CD4-positive, alpha-beta T cell treated with Interleukin-21 for 1 hour (primary cell): ENCODE measurements at regions not wholly inside any gene's neighbourhood (a gene's known extent, or its start where the extent isn't known, plus 50 kb on each side); places are given as distances from the start of the nearest gene placed in this dataset.

Experiments used
- DNase-seq: peaks from one replicate; pipeline ENCODE4 v3.0.0-alpha.2; 2020

- peak; percentile 52 for DNase-seq
These were observed 195.2 kb upstream of the DPPA4 start for GRCh38 chr3:109532257-109533216.

GRCh38 chr3:109545746-109546145, 208.4 kb upstream of the DPPA4 start:
- DNase-seq, result no peak

- DNase-seq, result no peak
These were observed 211.0 kb upstream of the DPPA4 start for GRCh38 chr3:109548192-109548938.

- no peak for DNase-seq
These were observed 216.4 kb upstream of the DPPA4 start for GRCh38 chr3:109553591-109554371.

GRCh38 chr3:109559389-109559788, 222.0 kb upstream of the DPPA4 start:
- DNase-seq, result no peak

- DNase-seq, result peak; percentile 42
These were observed 225.8 kb upstream of the DPPA4 start for GRCh38 chr3:109563149-109563548.

GRCh38 chr3:109569135-109569846, 231.9 kb upstream of the DPPA4 start:
- DNase-seq, result no peak

- no peak for DNase-seq
These were observed 233.1 kb upstream of the DPPA4 start for GRCh38 chr3:109570408-109570807.

- DNase-seq, result no peak
These were observed 235.0 kb upstream of the DPPA4 start for GRCh38 chr3:109572301-109572700.

- no peak for DNase-seq
These were observed 259.6 kb upstream of the DPPA4 start for GRCh38 chr3:109596991-109597390.

GRCh38 chr3:109597444-109597843, 260.1 kb upstream of the DPPA4 start:
- DNase-seq, result no peak

- no peak for DNase-seq
These were observed 270.6 kb upstream of the DPPA4 start for GRCh38 chr3:109607897-109608296.

GRCh38 chr3:109608574-109608973, 271.2 kb upstream of the DPPA4 start:
- no peak for DNase-seq

- DNase-seq, result no peak
These were observed 281.5 kb upstream of the DPPA4 start for GRCh38 chr3:109618766-109619378.

- no peak for DNase-seq
These were observed 294.6 kb upstream of the DPPA4 start for GRCh38 chr3:109631897-109632296.

GRCh38 chr3:109640146-109640652, 302.9 kb upstream of the DPPA4 start:
- DNase-seq, result no peak

- no peak for DNase-seq
These were observed 304.7 kb upstream of the DPPA4 start for GRCh38 chr3:109642025-109642424.

- DNase-seq, result no peak
These were observed 306.2 kb upstream of the DPPA4 start for GRCh38 chr3:109643590-109643989.

- no peak for DNase-seq
These were observed 307.0 kb upstream of the DPPA4 start for GRCh38 chr3:109644332-109644731.

- no peak for DNase-seq
These were observed 307.4 kb upstream of the DPPA4 start for GRCh38 chr3:109644746-109645145.

- no peak for DNase-seq
These were observed 310.7 kb upstream of the DPPA4 start for GRCh38 chr3:109648027-109648426.

- no peak for DNase-seq
These were observed 318.9 kb upstream of the DPPA4 start for GRCh38 chr3:109656225-109656624.
